ENCODE measurements at regions not wholly inside any gene's neighbourhood (a gene's known extent, or its start where the extent isn't known, plus 50 kb on each side); places are given as distances from the start of the nearest gene placed in this dataset.
"Not testable (repeated sequence)": the region's sequence is repeated elsewhere in the genome, so short reads cannot be mapped to it uniquely, and the experiment has no call there.

GRCh38 chr13:87582399-87582798, 88.8 kb upstream of the SLITRK5 start:
- DNase-seq, result no peak

GRCh38 chr13:87590518-87590917, 80.7 kb upstream of the SLITRK5 start:
- DNase-seq, result no peak

DNA sequence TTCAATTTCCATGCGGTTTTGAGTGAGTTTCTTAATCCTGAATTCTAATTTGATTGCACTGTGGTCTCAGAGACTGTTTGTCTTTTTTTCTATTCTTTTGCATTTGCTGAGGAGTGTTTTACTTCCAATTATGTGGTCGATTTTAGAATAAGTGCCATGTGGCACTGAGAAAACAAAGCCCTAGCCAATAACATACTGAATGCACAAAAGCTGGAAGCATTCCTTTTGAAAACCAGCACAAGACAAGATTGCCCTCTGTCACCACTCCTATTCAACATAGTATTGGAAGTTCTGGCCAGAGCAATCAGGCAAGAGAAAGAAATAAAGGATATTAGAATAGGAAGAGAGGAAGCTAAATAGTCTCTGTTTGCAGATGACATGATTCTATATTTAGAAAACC, 66.7 kb upstream of the SLITRK5 start:
- not testable (repeated sequence) for DNase-seq

DNA sequence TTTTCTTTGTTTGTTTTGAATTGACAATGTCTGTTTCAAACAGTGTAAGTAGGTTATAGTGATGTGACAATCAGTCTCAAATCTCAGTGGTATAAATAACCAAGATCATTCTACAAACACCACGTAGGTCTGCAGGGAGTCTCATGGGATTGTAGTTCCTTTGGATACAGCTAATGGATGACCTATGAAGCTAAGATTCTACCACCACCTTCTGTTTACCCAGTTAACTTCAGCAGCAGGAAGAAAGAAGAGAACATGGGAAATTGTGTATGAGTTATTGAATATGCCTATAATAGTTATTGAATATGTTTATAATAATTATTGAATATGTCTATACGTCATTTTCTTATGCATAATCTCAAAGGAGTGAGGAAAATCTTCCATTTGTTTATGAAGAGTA, 63.9 kb upstream of the SLITRK5 start:
- DNase-seq, result no peak

GRCh38 chr13:87614276-87614675, 56.9 kb upstream of the SLITRK5 start:
- DNase-seq, result no peak

Data from CD4-positive, alpha-beta T cell treated with Interferon gamma for 1 hour (primary cell).